GM23338 (cell line): ENCODE measurements at regions not wholly inside any gene's neighbourhood (a gene's known extent, or its start where the extent isn't known, plus 50 kb on each side); places are given as distances from the start of the nearest gene placed in this dataset.

Source experiments
- ATAC-seq: fragments of 200-7000 bp; cut with Tn5 transposase; 3 replicates; pipeline ENCODE4 v1.9.1; 2020
- DNase-seq: peaks from one replicate; pipeline ENCODE4 v3.0.0-alpha.2; 2015; ENCODE audit warnings: low spot score
- H2AFZ ChIP-seq: fragments of 200-600 bp; sonication (generic); 2 replicates; pipeline ENCODE4 v1.8.0; 2016; ENCODE audit warnings: antibody characterized with exemption, mild to moderate bottlenecking, moderate library complexity
- H3F3A ChIP-seq: fragments of 200-600 bp; sonication (generic); replicated peaks from 2 replicates; pipeline ENCODE4 v1.8.0; 2017; ENCODE audit warnings: antibody characterized with exemption, mixed run types, low read depth
- H3K27ac ChIP-seq: fragments of 200-600 bp; sonication (generic); 2 replicates; pipeline ENCODE4 v1.6.1; 2016; ENCODE audit warnings: low read depth
- H3K27me3 ChIP-seq: fragments of 200-600 bp; sonication (generic); 2 replicates; pipeline ENCODE4 v1.8.0; 2016; ENCODE audit warnings: mild to moderate bottlenecking, mixed run types, moderate library complexity; ENCODE audit not compliant: insufficient read depth
- H3K36me3 ChIP-seq: fragments of 200-600 bp; sonication (generic); 2 replicates; pipeline ENCODE4 v1.8.0; 2016; ENCODE audit warnings: mild to moderate bottlenecking; ENCODE audit not compliant: insufficient read depth
- H3K4me1 ChIP-seq: fragments of 200-600 bp; sonication (generic); 2 replicates; pipeline ENCODE4 v1.8.0; 2016; ENCODE audit warnings: mild to moderate bottlenecking, moderate library complexity; ENCODE audit not compliant: insufficient read depth
- H3K4me2 ChIP-seq: fragments of 200-600 bp; sonication (generic); 2 replicates; pipeline ENCODE4 v1.7.1; 2017; ENCODE audit warnings: mixed run types
- H3K4me3 ChIP-seq: fragments of 200-600 bp; sonication (generic); 2 replicates; pipeline ENCODE4 v1.6.1; 2016; ENCODE audit warnings: mixed run types
- H3K79me2 ChIP-seq: fragments of 200-600 bp; sonication (generic); replicated peaks from 2 replicates; pipeline ENCODE4 v1.8.0; 2017; ENCODE audit warnings: mild to moderate bottlenecking; ENCODE audit not compliant: insufficient read depth
- H3K9me2 ChIP-seq: fragments of 200-600 bp; sonication (generic); 2 replicates; pipeline ENCODE4 v1.8.0; 2017; ENCODE audit not compliant: insufficient read depth
- H4K20me1 ChIP-seq: fragments of 200-600 bp; sonication (generic); replicated peaks from 2 replicates; pipeline ENCODE4 v1.8.0; 2017; ENCODE audit warnings: mild to moderate bottlenecking; ENCODE audit not compliant: insufficient read depth
- H3K27ac Mint-ChIP-seq: 2 replicates; pipeline ENCODE4 v1.8.0; 2020; ENCODE audit warnings: inconsistent platforms, mild to moderate bottlenecking, moderate library complexity, mixed read lengths
- H3K27me3 Mint-ChIP-seq: 3 replicates; pipeline ENCODE4 v1.8.0; 2022; ENCODE audit warnings: low read depth, mild to moderate bottlenecking, moderate library complexity, mixed read lengths, inconsistent platforms; ENCODE audit not compliant: insufficient read depth, poor library complexity
- H3K36me3 Mint-ChIP-seq: 3 replicates; pipeline ENCODE4 v1.8.0; 2021; ENCODE audit warnings: low read depth, mild to moderate bottlenecking, inconsistent platforms, moderate library complexity, mixed read lengths
- H3K4me1 Mint-ChIP-seq: 3 replicates; pipeline ENCODE4 v1.8.0; 2020; ENCODE audit warnings: mild to moderate bottlenecking, inconsistent platforms, mixed read lengths
- H3K4me3 Mint-ChIP-seq: 3 replicates; pipeline ENCODE4 v1.8.0; 2021; ENCODE audit warnings: moderate library complexity, mild to moderate bottlenecking, inconsistent platforms, mixed read lengths
- H3K9me3 Mint-ChIP-seq: 3 replicates; pipeline ENCODE4 v1.8.0; 2020; ENCODE audit warnings: moderate library complexity, mild to moderate bottlenecking, inconsistent platforms, mixed read lengths
- CREB1 ChIP-seq: fragments of 250-450 bp; sonication (Bioruptor Pico); IDR thresholded peaks from 2 replicates; pipeline ENCODE4 v1.5.0; 2020; ENCODE audit warnings: low read depth, mild to moderate bottlenecking, moderate library complexity
- CTCF ChIP-seq, 2 experiments: fragments of 200-600 bp in 1 of 2; sonication (generic) in 1 of 2; conservative IDR thresholded peaks; 2 replicates each; pipeline versions ENCODE4 v1.5.1 to v1.6.1; 2016 to 2017; ENCODE audit warnings: antibody characterized with exemption in 2 of 2, low read depth in 2 of 2, mild to moderate bottlenecking in 2 of 2, moderate library complexity in 1 of 2
- ETS1 ChIP-seq: IDR thresholded peaks from 2 replicates; pipeline ENCODE4 v1.6.1; 2016; ENCODE audit warnings: antibody characterized with exemption
- EZH2 ChIP-seq: fragments of 200-600 bp; sonication (generic); IDR thresholded peaks from one replicate; pipeline ENCODE4 v1.8.0; 2017; ENCODE audit warnings: antibody characterized with exemption, mild to moderate bottlenecking, low read depth; ENCODE audit not compliant: unreplicated experiment
- EZH2phosphoT487 ChIP-seq: fragments of 200-600 bp; sonication (generic); IDR thresholded peaks from one replicate; pipeline ENCODE4 v1.8.1; 2018; ENCODE audit warnings: antibody characterized with exemption; ENCODE audit not compliant: unreplicated experiment
- JUNB ChIP-seq: IDR thresholded peaks from one replicate; pipeline ENCODE4 v1.6.1; 2016; ENCODE audit warnings: antibody characterized with exemption; ENCODE audit not compliant: unreplicated experiment
- NANOG ChIP-seq: IDR thresholded peaks from 2 replicates; pipeline ENCODE4 v1.6.1; 2016; ENCODE audit warnings: antibody characterized with exemption, borderline replicate concordance
- POLR2AphosphoS5 ChIP-seq: IDR thresholded peaks from 2 replicates; pipeline ENCODE4 v1.6.1; 2016; ENCODE audit warnings: antibody characterized with exemption, low read depth
- REST ChIP-seq: IDR thresholded peaks from one replicate; pipeline ENCODE4 v1.6.1; 2018; ENCODE audit warnings: antibody characterized with exemption; ENCODE audit not compliant: unreplicated experiment
- STAT1 ChIP-seq: IDR thresholded peaks from one replicate; pipeline ENCODE4 v1.6.1; 2016; ENCODE audit warnings: antibody characterized with exemption; ENCODE audit not compliant: unreplicated experiment
- ZNF114 ChIP-seq: fragments of 250-450 bp; sonication (Bioruptor Pico); IDR thresholded peaks from 2 replicates; pipeline ENCODE4 v1.5.0; 2020; ENCODE audit warnings: mild to moderate bottlenecking, moderate library complexity
- ZNF331 ChIP-seq: fragments of 250-450 bp; sonication (Bioruptor Pico); IDR thresholded peaks from 2 replicates; pipeline ENCODE4 v1.5.0; 2020; ENCODE audit warnings: low read depth, mild to moderate bottlenecking, moderate library complexity
- ZNF462 ChIP-seq: fragments of 250-450 bp; sonication (Bioruptor Pico); IDR thresholded peaks from 2 replicates; pipeline ENCODE4 v1.5.0; 2020; ENCODE audit warnings: mild to moderate bottlenecking, moderate library complexity

- Histone ChIP-seq H3K27me3 (no peaks in the 10 kb centered on the region), H4K20me1 (no peaks in the 10 kb centered on the region), H3K36me3 (no peaks in the 10 kb centered on the region), H3K4me2 (no peak overlapping the region), H3K79me2 (no peaks in the 10 kb centered on the region), H3K9me2 (no peaks in the 10 kb centered on the region), H3K4me3 (no peak overlapping the region), H3F3A (no peaks in the 10 kb centered on the region), H3K27ac (no peak overlapping the region), H2AFZ (no peak overlapping the region), H3K4me1 (no peaks in the 10 kb centered on the region)
- no peak overlapping the region for H3K4me3 Mint-ChIP-seq
- no peak overlapping the region for H3K27ac Mint-ChIP-seq
- ATAC-seq (no peak), DNase-seq (no peak)
- no peaks in the 10 kb centered on the region for H3K36me3 Mint-ChIP-seq
- H3K27me3 Mint-ChIP-seq, result peaks cover 8% of the 10 kb centered on the region
- no peaks in the 10 kb centered on the region for H3K9me3 Mint-ChIP-seq
- H3K4me1 Mint-ChIP-seq, result peaks cover 6% of the 10 kb centered on the region; the same call in 2 of the 3 replicates
- TF ChIP-seq NANOG (no peak), REST (no peak), ZNF462 (CRISPR knock-in tag) (no peak), ETS1 (no peak), ZNF114 (CRISPR knock-in tag) (no peak), STAT1 (no peak), ZNF331 (CRISPR knock-in tag) (no peak), POLR2AphosphoS5 (no peak), CREB1 (no peak), EZH2phosphoT487 (no peak), JUNB (no peak), CTCF (conservative IDR thresholded peaks at IDR 0.05; ENCODE audit: low read depth in 2 of 2) (no peak), EZH2 (no peak)
These were observed 272.6 kb upstream of the HAND2 start for GRCh38 chr4:173802662-173803022.
